ENCODE measurements at regions not wholly inside any gene's neighbourhood (a gene's known extent, or its start where the extent isn't known, plus 50 kb on each side); places are given as distances from the start of the nearest gene placed in this dataset.

GRCh38 chr18:56028514-56028913 lies 440.5 kb upstream of the TCF4 start:
- no peaks in the 10 kb centered on the region for H3K27me3 Mint-ChIP-seq
- H3K4me1 Mint-ChIP-seq: no peaks in the 10 kb centered on the region
- no peak for DNase-seq
- H3K36me3 Mint-ChIP-seq (ENCODE audit: low read depth): no peaks in the 10 kb centered on the region
- ChIA-PET POLR2A (no interaction called here), CTCF (no interaction called here)
- no peak overlapping the region for H3K4me3 Mint-ChIP-seq
- no peak overlapping the region for H3K27ac Mint-ChIP-seq
- H3K9me3 Mint-ChIP-seq: no peaks in the 10 kb centered on the region

- Mint-ChIP-seq H3K4me3 (no peak overlapping the region), H3K4me1 (no peaks in the 10 kb centered on the region), H3K27ac (no peak overlapping the region), H3K36me3 (ENCODE audit: low read depth) (no peaks in the 10 kb centered on the region), H3K9me3 (no peaks in the 10 kb centered on the region), H3K27me3 (no peaks in the 10 kb centered on the region)
- ChIA-PET CTCF (no interaction called here), POLR2A (no interaction called here)
- no peak for DNase-seq
Measured at GRCh38 chr18:56026509-56026908, 438.5 kb upstream of the TCF4 start.

GRCh38 chr18:56021809-56022195 lies 433.8 kb upstream of the TCF4 start:
- H3K27me3 Mint-ChIP-seq: no peaks in the 10 kb centered on the region
- H3K4me1 Mint-ChIP-seq: no peaks in the 10 kb centered on the region
- no peaks in the 10 kb centered on the region for H3K36me3 Mint-ChIP-seq (ENCODE audit: low read depth)
- ChIA-PET CTCF (no interaction called here), POLR2A (no interaction called here)
- H3K9me3 Mint-ChIP-seq: no peaks in the 10 kb centered on the region
- no peak overlapping the region for H3K4me3 Mint-ChIP-seq
- H3K27ac Mint-ChIP-seq: no peak overlapping the region
- DNase-seq: no peak

- no peak overlapping the region for H3K27ac Mint-ChIP-seq
- no peaks in the 10 kb centered on the region for H3K36me3 Mint-ChIP-seq (ENCODE audit: low read depth)
- no peak overlapping the region for H3K4me3 Mint-ChIP-seq
- CTCF ChIA-PET: no interaction called here
- no peaks in the 10 kb centered on the region for H3K4me1 Mint-ChIP-seq
- H3K9me3 Mint-ChIP-seq: no peaks in the 10 kb centered on the region
- POLR2A ChIA-PET: no interaction called here
- DNase-seq: no peak
- no peaks in the 10 kb centered on the region for H3K27me3 Mint-ChIP-seq
Measured at GRCh38 chr18:56021136-56021808, 433.3 kb upstream of the TCF4 start.

- ChIA-PET POLR2A (no interaction called here), CTCF (no interaction called here)
- DNase-seq: no peak
- Mint-ChIP-seq H3K4me1 (no peaks in the 10 kb centered on the region), H3K27me3 (no peaks in the 10 kb centered on the region), H3K4me3 (no peak overlapping the region), H3K36me3 (ENCODE audit: low read depth) (no peaks in the 10 kb centered on the region), H3K9me3 (no peaks in the 10 kb centered on the region), H3K27ac (no peak overlapping the region)
Measured at GRCh38 chr18:56019908-56020307, 431.9 kb upstream of the TCF4 start.

- POLR2A ChIA-PET: no interaction called here
- H3K4me1 Mint-ChIP-seq: no peaks in the 10 kb centered on the region
- H3K36me3 Mint-ChIP-seq (ENCODE audit: low read depth): no peaks in the 10 kb centered on the region
- DNase-seq: no peak
- H3K9me3 Mint-ChIP-seq: no peaks in the 10 kb centered on the region
- CTCF ChIA-PET: no interaction called here
- no peak overlapping the region for H3K4me3 Mint-ChIP-seq
- no peak overlapping the region for H3K27ac Mint-ChIP-seq
- no peaks in the 10 kb centered on the region for H3K27me3 Mint-ChIP-seq
Measured at GRCh38 chr18:56019156-56019555, 431.2 kb upstream of the TCF4 start.

GRCh38 chr18:56009411-56009810 lies 421.4 kb upstream of the TCF4 start:
- Mint-ChIP-seq H3K36me3 (ENCODE audit: low read depth) (no peaks in the 10 kb centered on the region), H3K4me1 (no peaks in the 10 kb centered on the region), H3K27me3 (no peaks in the 10 kb centered on the region), H3K9me3 (peaks cover 5% of the 10 kb centered on the region), H3K27ac (no peak overlapping the region), H3K4me3 (no peak overlapping the region)
- POLR2A ChIA-PET: no interaction called here
- CTCF ChIA-PET: no interaction called here
- no peak for DNase-seq

- DNase-seq: no peak
- no peaks in the 10 kb centered on the region for H3K27me3 Mint-ChIP-seq
- no peaks in the 10 kb centered on the region for H3K4me1 Mint-ChIP-seq
- no peak overlapping the region for H3K4me3 Mint-ChIP-seq
- H3K36me3 Mint-ChIP-seq (ENCODE audit: low read depth): no peaks in the 10 kb centered on the region
- CTCF ChIA-PET: interaction anchor here (0.6 kb wide), 1 partner anchor 612 kb away, joined by 3 read pairs; no protein-coding TSS in a partner anchor
- H3K27ac Mint-ChIP-seq: no peak overlapping the region
- H3K9me3 Mint-ChIP-seq: no peaks in the 10 kb centered on the region
- POLR2A ChIA-PET: no interaction called here
Measured at GRCh38 chr18:56003720-56004088, 415.7 kb upstream of the TCF4 start.

GRCh38 chr18:56003009-56003719 lies 415.2 kb upstream of the TCF4 start:
- H3K27ac Mint-ChIP-seq: no peak overlapping the region
- POLR2A ChIA-PET: no interaction called here
- no peaks in the 10 kb centered on the region for H3K9me3 Mint-ChIP-seq
- H3K36me3 Mint-ChIP-seq (ENCODE audit: low read depth): no peaks in the 10 kb centered on the region
- DNase-seq: no peak
- no peaks in the 10 kb centered on the region for H3K4me1 Mint-ChIP-seq
- H3K27me3 Mint-ChIP-seq: no peaks in the 10 kb centered on the region
- H3K4me3 Mint-ChIP-seq: no peak overlapping the region
- CTCF ChIA-PET: no interaction called here

GRCh38 chr18:56001576-56001975 lies 413.6 kb upstream of the TCF4 start:
- Mint-ChIP-seq H3K9me3 (no peaks in the 10 kb centered on the region), H3K27ac (no peak overlapping the region), H3K4me3 (no peak overlapping the region), H3K36me3 (ENCODE audit: low read depth) (no peaks in the 10 kb centered on the region), H3K27me3 (no peaks in the 10 kb centered on the region), H3K4me1 (peaks cover 5% of the 10 kb centered on the region)
- CTCF ChIA-PET: interaction anchor here (1.1 kb wide), 1 partner anchor 21 kb away, joined by 3 read pairs; no protein-coding TSS in a partner anchor
- no peak for DNase-seq
- POLR2A ChIA-PET: no interaction called here

- H3K27ac Mint-ChIP-seq: no peak overlapping the region
- H3K27me3 Mint-ChIP-seq: no peaks in the 10 kb centered on the region
- peaks cover 5% of the 10 kb centered on the region for H3K4me1 Mint-ChIP-seq
- POLR2A ChIA-PET: no interaction called here
- H3K9me3 Mint-ChIP-seq: no peaks in the 10 kb centered on the region
- CTCF ChIA-PET: no interaction called here
- DNase-seq: no peak
- H3K4me3 Mint-ChIP-seq: no peak overlapping the region
- no peaks in the 10 kb centered on the region for H3K36me3 Mint-ChIP-seq (ENCODE audit: low read depth)
Measured at GRCh38 chr18:56000041-56000440, 412.0 kb upstream of the TCF4 start.

GRCh38 chr18:55999641-56000040 lies 411.6 kb upstream of the TCF4 start:
- Mint-ChIP-seq H3K27me3 (no peaks in the 10 kb centered on the region), H3K27ac (no peak overlapping the region), H3K36me3 (ENCODE audit: low read depth) (no peaks in the 10 kb centered on the region), H3K4me3 (no peak overlapping the region), H3K4me1 (peaks cover 5% of the 10 kb centered on the region), H3K9me3 (no peaks in the 10 kb centered on the region)
- no peak for DNase-seq
- ChIA-PET POLR2A (no interaction called here), CTCF (no interaction called here)

GRCh38 chr18:55998801-55999385 lies 410.9 kb upstream of the TCF4 start:
- Mint-ChIP-seq H3K4me3 (no peak overlapping the region), H3K36me3 (ENCODE audit: low read depth) (no peaks in the 10 kb centered on the region), H3K9me3 (no peaks in the 10 kb centered on the region), H3K27me3 (no peaks in the 10 kb centered on the region), H3K27ac (no peak overlapping the region), H3K4me1 (peaks cover 5% of the 10 kb centered on the region)
- POLR2A ChIA-PET: no interaction called here
- DNase-seq: no peak
- CTCF ChIA-PET: no interaction called here

GRCh38 chr18:55998071-55998522 lies 410.1 kb upstream of the TCF4 start:
- CTCF ChIA-PET: no interaction called here
- no peak overlapping the region for H3K27ac Mint-ChIP-seq
- no peaks in the 10 kb centered on the region for H3K9me3 Mint-ChIP-seq
- H3K4me1 Mint-ChIP-seq: peaks cover 5% of the 10 kb centered on the region
- H3K36me3 Mint-ChIP-seq (ENCODE audit: low read depth): no peaks in the 10 kb centered on the region
- H3K4me3 Mint-ChIP-seq: no peak overlapping the region
- no peak for DNase-seq
- H3K27me3 Mint-ChIP-seq: no peaks in the 10 kb centered on the region
- POLR2A ChIA-PET: no interaction called here

Data from activated CD4-positive, alpha-beta T cell treated with anti-CD3 and anti-CD28 coated beads, Interleukin-2, amount 10 ng/mL, durations not matched to agents 7 days and 5 days (primary cell).